ENCODE measurements at regions not wholly inside any gene's neighbourhood (a gene's known extent, or its start where the extent isn't known, plus 50 kb on each side); places are given as distances from the start of the nearest gene placed in this dataset.

GRCh38 chr20:17870086-17870740, 98.4 kb downstream of the SNX5 start (continued):
- TF ChIP-seq POU6F1 (CRISPR knock-in tag; IDR thresholded peaks at IDR 0.05; ENCODE audit: borderline replicate concordance, low read depth) = no peak
- TF ChIP-seq PPARA (CRISPR knock-in tag; IDR thresholded peaks at IDR 0.05; ENCODE audit: borderline replicate concordance) = no peak
- no peak for TF ChIP-seq ISL1 (CRISPR knock-in tag; IDR thresholded peaks at IDR 0.05)
- no peak for TF ChIP-seq CSRNP3 (CRISPR knock-in tag; IDR thresholded peaks at IDR 0.05)

GRCh38 chr20:17869295-17869994, 99.1 kb downstream of the SNX5 start:
- ATAC-seq = no peak
- no peak for TF ChIP-seq TOX (CRISPR knock-in tag; IDR thresholded peaks at IDR 0.05; ENCODE audit: borderline replicate concordance)
- TF ChIP-seq ZNF565 (CRISPR knock-in tag; conservative IDR thresholded peaks at IDR 0.05; ENCODE audit: low read depth) = no peak
- TF ChIP-seq BACH2 (CRISPR knock-in tag; IDR thresholded peaks at IDR 0.05; ENCODE audit: borderline replicate concordance) = no peak
- no peak for TF ChIP-seq GLIS3 (CRISPR knock-in tag; IDR thresholded peaks at IDR 0.05)
- TF ChIP-seq PATZ1 (CRISPR knock-in tag; IDR thresholded peaks at IDR 0.05; ENCODE audit: borderline replicate concordance) = no peak
- TF ChIP-seq ZC3H10 (CRISPR knock-in tag; IDR thresholded peaks at IDR 0.05) = no peak
- no peak for TF ChIP-seq PPARA (CRISPR knock-in tag; IDR thresholded peaks at IDR 0.05; ENCODE audit: borderline replicate concordance)
- no peak for TF ChIP-seq ESRRG (CRISPR knock-in tag; IDR thresholded peaks at IDR 0.05)
- no peak for TF ChIP-seq TSHZ2 (CRISPR knock-in tag; IDR thresholded peaks at IDR 0.05)
- TF ChIP-seq ISL1 (CRISPR knock-in tag; IDR thresholded peaks at IDR 0.05) = no peak
- TF ChIP-seq ZFP30 (CRISPR knock-in tag; IDR thresholded peaks at IDR 0.05) = no peak
- no peak for TF ChIP-seq RARB (CRISPR knock-in tag; IDR thresholded peaks at IDR 0.05)
- TF ChIP-seq SNAI2 (CRISPR knock-in tag; IDR thresholded peaks at IDR 0.05) = no peak
- no peak for TF ChIP-seq CREB5 (CRISPR knock-in tag; IDR thresholded peaks at IDR 0.05; ENCODE audit: low read depth)
- TF ChIP-seq ZNF8 (CRISPR knock-in tag; IDR thresholded peaks at IDR 0.05) = no peak
- TF ChIP-seq TCF4 (CRISPR knock-in tag; IDR thresholded peaks at IDR 0.05; ENCODE audit: borderline replicate concordance) = no peak
- no peak for TF ChIP-seq CSDC2 (CRISPR knock-in tag; IDR thresholded peaks at IDR 0.05)
- TF ChIP-seq OSR1 (CRISPR knock-in tag; IDR thresholded peaks at IDR 0.05) = no peak
- TF ChIP-seq CSRNP3 (CRISPR knock-in tag; IDR thresholded peaks at IDR 0.05) = no peak

Data from SK-N-SH treated with all-trans-retinoic acid at 6 μM for 48 hours (cell line).